ENCODE measurements at regions not wholly inside any gene's neighbourhood (a gene's known extent, or its start where the extent isn't known, plus 50 kb on each side); places are given as distances from the start of the nearest gene placed in this dataset.
"Not testable (repeated sequence)": the region's sequence is repeated elsewhere in the genome, so short reads cannot be mapped to it uniquely, and the experiment has no call there.

GRCh38 chr5:118379470-118379869 is 608.9 kb downstream of the DTWD2 start:
- no peak for DNase-seq (ENCODE audit: low read depth, low spot score)

- DNase-seq (ENCODE audit: low read depth, low spot score) = no peak
These were observed 609.4 kb downstream of the DTWD2 start for GRCh38 chr5:118378959-118379358.

GRCh38 chr5:118377420-118377819 is 610.9 kb downstream of the DTWD2 start:
- no peak for DNase-seq (ENCODE audit: low read depth, low spot score)

- no peak for DNase-seq (ENCODE audit: low read depth, low spot score)
These were observed 616.1 kb downstream of the DTWD2 start for GRCh38 chr5:118371973-118372831.

- DNase-seq (ENCODE audit: low read depth, low spot score) = no peak
These were observed 621.9 kb downstream of the DTWD2 start for GRCh38 chr5:118366429-118366828.

- no peak for DNase-seq (ENCODE audit: low read depth, low spot score)
These were observed 622.6 kb downstream of the DTWD2 start for GRCh38 chr5:118365718-118366117.

GRCh38 chr5:118354797-118355196 is 633.5 kb downstream of the DTWD2 start:
- no peak for DNase-seq (ENCODE audit: low read depth, low spot score)

GRCh38 chr5:118353970-118354369 is 634.4 kb downstream of the DTWD2 start:
- DNase-seq (ENCODE audit: low read depth, low spot score) = no peak

GRCh38 chr5:118336468-118336867 is 651.9 kb downstream of the DTWD2 start:
- no peak for DNase-seq (ENCODE audit: low read depth, low spot score)

- DNase-seq (ENCODE audit: low read depth, low spot score) = no peak
These were observed 661.0 kb downstream of the DTWD2 start for GRCh38 chr5:118327389-118327788.

- DNase-seq (ENCODE audit: low read depth, low spot score) = no peak
These were observed 661.8 kb downstream of the DTWD2 start for GRCh38 chr5:118326481-118327045.

- no peak for DNase-seq (ENCODE audit: low read depth, low spot score)
These were observed 662.4 kb downstream of the DTWD2 start for GRCh38 chr5:118325931-118326330.

- not testable (repeated sequence) for DNase-seq (ENCODE audit: low read depth, low spot score)
These were observed 664.6 kb downstream of the DTWD2 start for GRCh38 chr5:118323723-118324122.

GRCh38 chr5:118321081-118321480 is 667.3 kb downstream of the DTWD2 start:
- no peak for DNase-seq (ENCODE audit: low read depth, low spot score)

- no peak for DNase-seq (ENCODE audit: low read depth, low spot score)
These were observed 668.2 kb downstream of the DTWD2 start for GRCh38 chr5:118320121-118320520.

- DNase-seq (ENCODE audit: low read depth, low spot score) = no peak
These were observed 673.4 kb downstream of the DTWD2 start for GRCh38 chr5:118314931-118315330.

GRCh38 chr5:118311103-118311819 is 677.1 kb downstream of the DTWD2 start:
- DNase-seq (ENCODE audit: low read depth, low spot score) = no peak

- no peak for DNase-seq (ENCODE audit: low read depth, low spot score)
These were observed 677.9 kb downstream of the DTWD2 start for GRCh38 chr5:118310401-118310800.

GRCh38 chr5:118303296-118303695 is 685.1 kb downstream of the DTWD2 start:
- no peak for DNase-seq (ENCODE audit: low read depth, low spot score)

GRCh38 chr5:118302786-118303185 is 685.6 kb downstream of the DTWD2 start:
- no peak for DNase-seq (ENCODE audit: low read depth, low spot score)

GRCh38 chr5:118301696-118302095 is 686.7 kb downstream of the DTWD2 start:
- DNase-seq (ENCODE audit: low read depth, low spot score) = no peak

GRCh38 chr5:118295045-118295444 is 693.3 kb downstream of the DTWD2 start:
- DNase-seq (ENCODE audit: low read depth, low spot score) = no peak

- no peak for DNase-seq (ENCODE audit: low read depth, low spot score)
These were observed 695.0 kb downstream of the DTWD2 start for GRCh38 chr5:118293378-118293777.
